ENCODE measurements at regions not wholly inside any gene's neighbourhood (a gene's known extent, or its start where the extent isn't known, plus 50 kb on each side); places are given as distances from the start of the nearest gene placed in this dataset.

GRCh38 chr1:82392513-82392912 is 591.8 kb downstream of the ADGRL2 start:
- Histone ChIP-seq H2AFZ (ENCODE audit: low read length) (no peak overlapping the region), H3K4me2 (ENCODE audit: low read length) (no peak overlapping the region), H3K27ac (ENCODE audit: low read depth, low read length, poor library complexity, severe bottlenecking) (no peak overlapping the region), H3K4me3 (ENCODE audit: low read depth, low read length, poor library complexity, severe bottlenecking) (no peak overlapping the region), H3K9me2 (ENCODE audit: low read depth, low read length) (no peaks in the 10 kb centered on the region), H3K36me3 (ENCODE audit: insufficient read depth, low read length) (no peaks in the 10 kb centered on the region), H3F3A (ENCODE audit: insufficient read depth, low read length) (no peaks in the 10 kb centered on the region), H3K4me1 (ENCODE audit: insufficient read depth, low read length, severe bottlenecking) (peaks cover 18% of the 10 kb centered on the region), H3K79me2 (ENCODE audit: insufficient read depth, low read length) (no peaks in the 10 kb centered on the region), H3K9ac (ENCODE audit: low read length) (no peak overlapping the region), H3K9me3 (ENCODE audit: low read length) (no peaks in the 10 kb centered on the region), H3K27me3 (ENCODE audit: insufficient read depth, low read length) (no peaks in the 10 kb centered on the region), H4K20me1 (ENCODE audit: insufficient read depth, low read length) (no peaks in the 10 kb centered on the region)
- TF ChIP-seq EZH2 (IDR thresholded peaks at IDR 0.05; ENCODE audit: borderline replicate concordance, low read length) (no peak), CTCF (IDR thresholded peaks at IDR 0.05; ENCODE audit: low read length) (no peak)

- H3K27ac ChIP-seq (ENCODE audit: low read depth, low read length, poor library complexity, severe bottlenecking): no peak overlapping the region
- H3K4me2 ChIP-seq (ENCODE audit: low read length): no peak overlapping the region
- TF ChIP-seq EZH2 (IDR thresholded peaks at IDR 0.05; ENCODE audit: borderline replicate concordance, low read length): no peak
- no peak for TF ChIP-seq CTCF (IDR thresholded peaks at IDR 0.05; ENCODE audit: low read length)
- no peaks in the 10 kb centered on the region for H3K9me2 ChIP-seq (ENCODE audit: low read depth, low read length)
- peaks cover 18% of the 10 kb centered on the region for H3K4me1 ChIP-seq (ENCODE audit: insufficient read depth, low read length, severe bottlenecking)
- H3K36me3 ChIP-seq (ENCODE audit: insufficient read depth, low read length): no peaks in the 10 kb centered on the region
- no peak overlapping the region for H2AFZ ChIP-seq (ENCODE audit: low read length)
- no peak overlapping the region for H3K4me3 ChIP-seq (ENCODE audit: low read depth, low read length, poor library complexity, severe bottlenecking)
- H3K9ac ChIP-seq (ENCODE audit: low read length): no peak overlapping the region
- no peaks in the 10 kb centered on the region for H4K20me1 ChIP-seq (ENCODE audit: insufficient read depth, low read length)
- H3K9me3 ChIP-seq (ENCODE audit: low read length): no peaks in the 10 kb centered on the region
- no peaks in the 10 kb centered on the region for H3K79me2 ChIP-seq (ENCODE audit: insufficient read depth, low read length)
- no peaks in the 10 kb centered on the region for H3F3A ChIP-seq (ENCODE audit: insufficient read depth, low read length)
- no peaks in the 10 kb centered on the region for H3K27me3 ChIP-seq (ENCODE audit: insufficient read depth, low read length)
Observed at GRCh38 chr1:82391712-82392111, 591.0 kb downstream of the ADGRL2 start.

- H3F3A ChIP-seq (ENCODE audit: insufficient read depth, low read length): no peaks in the 10 kb centered on the region
- H3K27ac ChIP-seq (ENCODE audit: low read depth, low read length, poor library complexity, severe bottlenecking): no peak overlapping the region
- no peaks in the 10 kb centered on the region for H3K27me3 ChIP-seq (ENCODE audit: insufficient read depth, low read length)
- no peaks in the 10 kb centered on the region for H3K9me3 ChIP-seq (ENCODE audit: low read length)
- no peak overlapping the region for H3K4me3 ChIP-seq (ENCODE audit: low read depth, low read length, poor library complexity, severe bottlenecking)
- H3K79me2 ChIP-seq (ENCODE audit: insufficient read depth, low read length): no peaks in the 10 kb centered on the region
- no peaks in the 10 kb centered on the region for H3K36me3 ChIP-seq (ENCODE audit: insufficient read depth, low read length)
- H4K20me1 ChIP-seq (ENCODE audit: insufficient read depth, low read length): no peaks in the 10 kb centered on the region
- H2AFZ ChIP-seq (ENCODE audit: low read length): no peak overlapping the region
- H3K4me2 ChIP-seq (ENCODE audit: low read length): no peak overlapping the region
- no peak overlapping the region for H3K9ac ChIP-seq (ENCODE audit: low read length)
- no peaks in the 10 kb centered on the region for H3K9me2 ChIP-seq (ENCODE audit: low read depth, low read length)
- TF ChIP-seq EZH2 (IDR thresholded peaks at IDR 0.05; ENCODE audit: borderline replicate concordance, low read length) (no peak), CTCF (IDR thresholded peaks at IDR 0.05; ENCODE audit: low read length) (no peak)
- peaks cover 13% of the 10 kb centered on the region for H3K4me1 ChIP-seq (ENCODE audit: insufficient read depth, low read length, severe bottlenecking)
Observed at GRCh38 chr1:82390627-82391026, 589.9 kb downstream of the ADGRL2 start.
